ENCODE measurements at regions not wholly inside any gene's neighbourhood (a gene's known extent, or its start where the extent isn't known, plus 50 kb on each side); places are given as distances from the start of the nearest gene placed in this dataset.

DNA sequence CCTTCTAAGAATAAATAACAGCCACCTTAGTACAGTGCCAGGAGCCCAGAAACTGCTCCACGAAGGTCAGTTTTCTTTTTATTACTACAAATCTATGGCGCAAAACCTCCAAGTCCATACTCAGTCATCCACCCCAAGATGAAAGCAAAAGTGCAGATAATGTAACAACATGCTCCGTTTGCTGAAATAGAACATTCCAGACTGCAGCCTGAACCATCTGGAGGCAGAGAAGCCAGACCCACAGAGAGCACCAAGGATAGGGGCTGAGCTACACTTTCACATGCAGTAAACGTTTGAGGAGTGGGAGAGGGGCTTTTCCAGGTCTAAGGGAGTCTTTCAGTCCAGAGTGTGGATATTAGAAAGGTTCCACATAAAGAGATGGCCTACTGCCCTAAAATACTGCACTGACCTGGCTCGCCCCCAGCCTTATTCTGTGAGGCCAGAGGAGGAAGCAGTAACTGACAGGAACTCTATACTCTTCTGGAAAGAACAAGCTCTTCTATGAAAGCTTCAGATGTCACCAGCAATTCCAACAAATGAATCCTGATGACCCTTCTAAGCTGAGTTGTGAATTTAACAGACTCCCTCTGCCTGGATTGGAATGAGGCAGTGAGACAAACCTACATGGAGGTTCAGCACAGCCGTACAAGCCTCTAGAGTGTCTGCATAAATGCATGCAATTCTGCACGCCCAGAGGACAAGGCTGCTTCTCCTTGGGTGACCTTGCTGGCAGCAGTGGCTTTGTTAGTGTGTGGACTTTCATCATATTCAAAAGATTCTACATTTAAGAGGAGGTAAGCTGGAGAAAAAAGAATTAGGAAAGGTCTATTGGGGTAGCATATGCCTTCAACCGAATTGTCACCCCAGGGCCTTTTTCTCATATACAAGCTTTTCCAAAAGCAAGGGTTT lies 153.9 kb upstream of the EGLN3 start:
- no peak for ATAC-seq
- 55% methylated on average over 8 of the region's 8 CpGs for WGBS (ENCODE audit: missing lambda C conversion rate)
- CTCF ChIA-PET, result interaction anchor here (0.5 to 10.0 kb wide), 6 partner anchors 11 to 262 kb away, joined by 3 to 162 read pairs (median 3); no protein-coding TSS in a partner anchor

GRCh38 chr14:34103176-34103575 lies 152.3 kb upstream of the EGLN3 start:
- FAIRE-seq (no peak), ATAC-seq (no peak), DNase-seq (ENCODE audit: low read depth in 1 of 2, low spot score in 1 of 2) (no peak)
- no peak overlapping the region for H3K4me2 ChIP-seq
- 72% methylated on average over 4 of the region's 4 CpGs for WGBS (ENCODE audit: missing lambda C conversion rate)
- POLR2A ChIA-PET, result no interaction called here
- CTCF ChIA-PET, result interaction anchor here (1.1 to 10.0 kb wide), 4 partner anchors 136 to 264 kb away, joined by 3 to 162 read pairs (median 5); no protein-coding TSS in a partner anchor
- no peak overlapping the region for H3K27ac ChIP-seq
- no peaks in the 10 kb centered on the region for H3K9me3 ChIP-seq
- peaks cover 5% of the 10 kb centered on the region; the same call in 2 of the 3 replicates for H3K4me1 ChIP-seq
- no peak overlapping the region for H3K4me3 ChIP-seq
- TF ChIP-seq JUN (IDR thresholded peaks at IDR 0.05), result no peak

More for the DNA sequence above, 153.9 kb upstream of the EGLN3 start:
- Histone ChIP-seq H3K4me2 (no peak overlapping the region), H3K4me1 (no peaks in the 10 kb centered on the region), H3K4me3 (no peak overlapping the region), H3K27ac (no peak overlapping the region), H3K9me3 (no peaks in the 10 kb centered on the region)
- no peak for DNase-seq (ENCODE audit: low read depth in 1 of 2, low spot score in 1 of 2)
- FAIRE-seq, result no peak
- POLR2A ChIA-PET, result no interaction called here
- no peak for TF ChIP-seq CHD2 (IDR thresholded peaks at IDR 0.05; ENCODE audit: low read length, partially characterized antibody)
- TF ChIP-seq ZC3H11A (IDR thresholded peaks at IDR 0.05), result no peak
- no peak for TF ChIP-seq BCL3 (IDR thresholded peaks at IDR 0.05)
- no peak for TF ChIP-seq ZNF302 (CRISPR knock-in tag; IDR thresholded peaks at IDR 0.05)
- no peak for TF ChIP-seq PBX3 (IDR thresholded peaks at IDR 0.05)
- no peak for TF ChIP-seq PHF8 (IDR thresholded peaks at IDR 0.05; ENCODE audit: borderline replicate concordance, low read depth)
- no peak for TF ChIP-seq CBX8 (IDR thresholded peaks at IDR 0.05)
- no peak for TF ChIP-seq FOXS1 (CRISPR knock-in tag; IDR thresholded peaks at IDR 0.05)
- TF ChIP-seq HOXB5 (CRISPR knock-in tag; IDR thresholded peaks at IDR 0.05), result no peak
- TF ChIP-seq, protein P1, sequence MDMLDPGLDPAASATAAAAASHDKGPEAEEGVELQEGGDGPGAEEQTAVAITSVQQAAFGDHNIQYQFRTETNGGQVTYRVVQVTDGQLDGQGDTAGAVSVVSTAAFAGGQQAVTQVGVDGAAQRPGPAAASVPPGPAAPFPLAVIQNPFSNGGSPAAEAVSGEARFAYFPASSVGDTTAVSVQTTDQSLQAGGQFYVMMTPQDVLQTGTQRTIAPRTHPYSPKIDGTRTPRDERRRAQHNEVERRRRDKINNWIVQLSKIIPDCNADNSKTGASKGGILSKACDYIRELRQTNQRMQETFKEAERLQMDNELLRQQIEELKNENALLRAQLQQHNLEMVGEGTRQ (IDR thresholded peaks at IDR 0.05), result no peak
- no peak for TF ChIP-seq SREBF2 (IDR thresholded peaks at IDR 0.05)
- no peak for TF ChIP-seq RCOR1 (IDR thresholded peaks at IDR 0.05; ENCODE audit: low read depth, low read length)
- no peak for TF ChIP-seq JUN (IDR thresholded peaks at IDR 0.05)
- TF ChIP-seq CBX2 (IDR thresholded peaks at IDR 0.05; ENCODE audit: borderline replicate concordance, low read depth), result no peak
- no peak for TF ChIP-seq TP53 (CRISPR knock-in tag; IDR thresholded peaks at IDR 0.05)
- no peak for TF ChIP-seq RAD21 (conservative IDR thresholded peaks at IDR 0.05 in 1 of 2, IDR thresholded peaks at IDR 0.05 in 1 of 2)
- TF ChIP-seq TFCP2L1 (CRISPR knock-in tag; IDR thresholded peaks at IDR 0.05), result no peak
- no peak for TF ChIP-seq MYC (IDR thresholded peaks at IDR 0.05; ENCODE audit: borderline replicate concordance, low read length)
- TF ChIP-seq HOXB13 (CRISPR knock-in tag; IDR thresholded peaks at IDR 0.05; ENCODE audit: low read depth), result no peak

GRCh38 chr14:34099635-34100034 lies 148.8 kb upstream of the EGLN3 start:
- Histone ChIP-seq H3K4me3 (no peak overlapping the region), H3K9me3 (no peaks in the 10 kb centered on the region), H3K4me1 (peaks cover 11% of the 10 kb centered on the region; the same call in 2 of the 3 replicates), H3K27ac (no peak overlapping the region; a peak in 1 of 6 replicates), H3K4me2 (no peak overlapping the region)
- FAIRE-seq (no peak), DNase-seq (ENCODE audit: low read depth in 1 of 2, low spot score in 1 of 2) (no peak), ATAC-seq (no peak)
- ChIA-PET CTCF (interaction anchor here (0.7 to 10.0 kb wide), 8 partner anchors 8 to 263 kb away, joined by 3 to 162 read pairs (median 27); no protein-coding TSS in a partner anchor), POLR2A (no interaction called here)
- WGBS (ENCODE audit: missing lambda C conversion rate), result 53% methylated on average over 5 of the region's 5 CpGs
- TF ChIP-seq, protein P2, sequence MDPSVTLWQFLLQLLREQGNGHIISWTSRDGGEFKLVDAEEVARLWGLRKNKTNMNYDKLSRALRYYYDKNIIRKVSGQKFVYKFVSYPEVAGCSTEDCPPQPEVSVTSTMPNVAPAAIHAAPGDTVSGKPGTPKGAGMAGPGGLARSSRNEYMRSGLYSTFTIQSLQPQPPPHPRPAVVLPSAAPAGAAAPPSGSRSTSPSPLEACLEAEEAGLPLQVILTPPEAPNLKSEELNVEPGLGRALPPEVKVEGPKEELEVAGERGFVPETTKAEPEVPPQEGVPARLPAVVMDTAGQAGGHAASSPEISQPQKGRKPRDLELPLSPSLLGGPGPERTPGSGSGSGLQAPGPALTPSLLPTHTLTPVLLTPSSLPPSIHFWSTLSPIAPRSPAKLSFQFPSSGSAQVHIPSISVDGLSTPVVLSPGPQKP (IDR thresholded peaks at IDR 0.05; ENCODE audit: low read depth, low read length), result no peak
- TF ChIP-seq POLR2A (IDR thresholded peaks at IDR 0.05; ENCODE audit: low read length), result no peak
- TF ChIP-seq MAZ (IDR thresholded peaks at IDR 0.05; ENCODE audit: borderline replicate concordance, low read depth, low read length), result no peak
- TF ChIP-seq ESRRA (IDR thresholded peaks at IDR 0.05; ENCODE audit: borderline replicate concordance, low read length), result no peak
- TF ChIP-seq RNF2 (IDR thresholded peaks at IDR 0.05; ENCODE audit: borderline replicate concordance, low read depth), result no peak
- TF ChIP-seq KDM1A (IDR thresholded peaks at IDR 0.05; ENCODE audit: low read depth), result no peak
- no peak for TF ChIP-seq FOSB (CRISPR knock-in tag; IDR thresholded peaks at IDR 0.05)
- TF ChIP-seq HDAC2 (IDR thresholded peaks at IDR 0.05), result no peak
- TF ChIP-seq NR3C1 (IDR thresholded peaks at IDR 0.05), result no peak
- TF ChIP-seq RARB (CRISPR knock-in tag; IDR thresholded peaks at IDR 0.05), result no peak
